Vagina (tissue), 2 donors: ENCODE measurements at regions not wholly inside any gene's neighbourhood (a gene's known extent, or its start where the extent isn't known, plus 50 kb on each side); places are given as distances from the start of the nearest gene placed in this dataset.

Experiments used
- DNase-seq, 2 donors: peaks; one replicate each; pipeline ENCODE4 v3.0.0-alpha.2; 2017; ENCODE audit errors: extremely low spot score in 2 of 2
- H3K27ac ChIP-seq: fragments of 200-600 bp; sonication (generic); one replicate; pipeline ENCODE4 v1.5.1; 2019
- H3K27me3 ChIP-seq: fragments of 200-600 bp; sonication (generic); one replicate; pipeline ENCODE4 v1.5.1; 2019
- H3K36me3 ChIP-seq, 2 donors: fragments of 200-600 bp; sonication (generic); one replicate each; pipeline ENCODE4 v1.5.1; 2017 to 2019
- H3K4me1 ChIP-seq: fragments of 200-600 bp; sonication (generic); one replicate; pipeline ENCODE4 v1.5.1; 2019
- H3K4me3 ChIP-seq, 2 donors: fragments of 200-600 bp; sonication (generic); 1 replicate in 1 of 2; 2 replicates in 1 of 2; pipeline ENCODE4 v1.5.1; 2016 to 2019
- H3K9me3 ChIP-seq: fragments of 200-600 bp; sonication (generic); one replicate; pipeline ENCODE4 v1.5.1; 2019
- POLR2A ChIP-seq, 2 donors: fragments of 450-650 bp; IDR thresholded peaks; one replicate each; pipeline ENCODE4 v1.6.1; 2017; ENCODE audit warnings: antibody characterized with exemption in 2 of 2, mild to moderate bottlenecking in 2 of 2, moderate library complexity in 2 of 2
- POLR2AphosphoS5 ChIP-seq, 2 donors: sonication (generic); formaldehyde crosslinking; IDR thresholded peaks; one replicate each; pipeline ENCODE4 v1.9.0; 2017; ENCODE audit warnings: antibody characterized with exemption in 2 of 2, mild to moderate bottlenecking in 2 of 2, low read depth in 1 of 2; ENCODE audit not compliant: insufficient read depth in 1 of 2
- intact Hi-C: fragments of 100-400 bp; cut with DNase I; formaldehyde crosslinking; loops from one replicate; pipeline ENCODE4 v1.15.1; 2023
- TF ChIP-seq, protein P1 (sequence below), 3 experiments: fragments of 450-650 bp in 2 of 3; fragments of 200-600 bp in 1 of 3; sonication (generic) in 1 of 3; IDR thresholded peaks; one replicate each; pipeline ENCODE4 v1.5.1; 2017 to 2019; ENCODE audit warnings: antibody characterized with exemption in 3 of 3, mild to moderate bottlenecking in 2 of 3, moderate library complexity in 2 of 3

- H3K4me1 ChIP-seq = no peaks in the 10 kb centered on the region
- H3K27ac ChIP-seq = no peak overlapping the region
- no peak overlapping the region for H3K4me3 ChIP-seq
- no peaks in the 10 kb centered on the region for H3K36me3 ChIP-seq
- no peaks in the 10 kb centered on the region for H3K27me3 ChIP-seq
- no peak for DNase-seq
- intact Hi-C loops = no loop called here
- TF ChIP-seq, protein P1, sequence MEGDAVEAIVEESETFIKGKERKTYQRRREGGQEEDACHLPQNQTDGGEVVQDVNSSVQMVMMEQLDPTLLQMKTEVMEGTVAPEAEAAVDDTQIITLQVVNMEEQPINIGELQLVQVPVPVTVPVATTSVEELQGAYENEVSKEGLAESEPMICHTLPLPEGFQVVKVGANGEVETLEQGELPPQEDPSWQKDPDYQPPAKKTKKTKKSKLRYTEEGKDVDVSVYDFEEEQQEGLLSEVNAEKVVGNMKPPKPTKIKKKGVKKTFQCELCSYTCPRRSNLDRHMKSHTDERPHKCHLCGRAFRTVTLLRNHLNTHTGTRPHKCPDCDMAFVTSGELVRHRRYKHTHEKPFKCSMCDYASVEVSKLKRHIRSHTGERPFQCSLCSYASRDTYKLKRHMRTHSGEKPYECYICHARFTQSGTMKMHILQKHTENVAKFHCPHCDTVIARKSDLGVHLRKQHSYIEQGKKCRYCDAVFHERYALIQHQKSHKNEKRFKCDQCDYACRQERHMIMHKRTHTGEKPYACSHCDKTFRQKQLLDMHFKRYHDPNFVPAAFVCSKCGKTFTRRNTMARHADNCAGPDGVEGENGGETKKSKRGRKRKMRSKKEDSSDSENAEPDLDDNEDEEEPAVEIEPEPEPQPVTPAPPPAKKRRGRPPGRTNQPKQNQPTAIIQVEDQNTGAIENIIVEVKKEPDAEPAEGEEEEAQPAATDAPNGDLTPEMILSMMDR (IDR thresholded peaks at IDR 0.05) = no peak
- no peak for TF ChIP-seq POLR2A (IDR thresholded peaks at IDR 0.05)
- no peak for TF ChIP-seq POLR2AphosphoS5 (IDR thresholded peaks at IDR 0.05; ENCODE audit: insufficient read depth in 1 of 2, low read depth in 1 of 2)
- no peaks in the 10 kb centered on the region for H3K9me3 ChIP-seq
Measured at GRCh38 chr13:21757763-21758162, 86.9 kb downstream of the FGF9 start.

GRCh38 chr13:21758441-21758840 is 87.6 kb downstream of the FGF9 start:
- H3K27me3 ChIP-seq = no peaks in the 10 kb centered on the region
- no peak for DNase-seq
- H3K27ac ChIP-seq = no peak overlapping the region
- no peaks in the 10 kb centered on the region for H3K4me1 ChIP-seq
- H3K36me3 ChIP-seq = no peaks in the 10 kb centered on the region
- TF ChIP-seq, protein P1 (IDR thresholded peaks at IDR 0.05) = no peak
- H3K9me3 ChIP-seq = no peaks in the 10 kb centered on the region
- intact Hi-C loops = no loop called here
- H3K4me3 ChIP-seq = no peak overlapping the region

DNA sequence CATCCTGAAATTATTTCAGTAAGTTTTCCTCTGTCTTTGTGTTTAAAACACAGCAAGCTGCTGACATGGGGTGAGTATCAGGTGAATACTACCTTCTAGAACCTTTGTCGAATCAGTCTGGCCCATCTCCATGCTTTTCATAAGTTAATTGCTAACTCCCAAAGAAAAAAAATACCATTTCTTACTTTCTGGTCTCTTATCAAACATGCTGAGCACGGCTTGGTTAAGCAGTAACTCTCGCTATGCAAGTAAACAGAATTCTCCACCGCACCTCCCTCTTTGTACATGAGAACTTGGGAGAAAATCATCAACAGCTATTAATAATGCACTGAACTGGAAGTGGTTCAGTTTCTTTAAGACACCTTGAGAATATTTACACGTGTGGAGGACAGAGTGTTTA is 88.6 kb downstream of the FGF9 start:
- Histone ChIP-seq H3K4me1 (no peaks in the 10 kb centered on the region), H3K27me3 (no peaks in the 10 kb centered on the region), H3K9me3 (no peaks in the 10 kb centered on the region), H3K27ac (no peak overlapping the region), H3K36me3 (no peaks in the 10 kb centered on the region), H3K4me3 (no peak overlapping the region)
- no peak for DNase-seq
- TF ChIP-seq, protein P1 (IDR thresholded peaks at IDR 0.05) = no peak
- TF ChIP-seq POLR2AphosphoS5 (IDR thresholded peaks at IDR 0.05; ENCODE audit: insufficient read depth in 1 of 2, low read depth in 1 of 2) = no peak
- TF ChIP-seq POLR2A (IDR thresholded peaks at IDR 0.05) = no peak
- intact Hi-C loops = no loop called here

DNA sequence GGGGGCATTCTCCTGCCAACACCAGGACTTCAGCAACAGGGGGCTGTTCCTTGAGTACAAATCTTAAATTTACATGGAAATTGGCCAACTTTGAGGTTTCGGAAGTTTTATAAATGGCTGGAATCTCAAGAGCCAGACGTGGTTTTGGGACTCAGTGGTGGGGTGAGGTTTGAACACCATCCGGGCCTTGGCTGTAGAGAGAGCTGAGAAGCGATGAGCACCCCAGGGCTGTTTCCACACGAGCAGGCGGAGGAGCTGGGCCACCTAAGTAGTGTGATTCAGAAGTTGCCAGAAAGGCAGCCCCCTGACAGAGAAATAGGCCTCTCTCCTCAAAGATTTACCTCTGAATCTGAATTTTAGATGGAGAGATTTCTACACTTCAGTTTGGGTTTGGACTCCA is 89.0 kb downstream of the FGF9 start:
- Histone ChIP-seq H3K9me3 (no peaks in the 10 kb centered on the region), H3K27me3 (no peaks in the 10 kb centered on the region), H3K4me1 (no peaks in the 10 kb centered on the region), H3K4me3 (no peak overlapping the region), H3K27ac (no peak overlapping the region), H3K36me3 (no peaks in the 10 kb centered on the region)
- TF ChIP-seq POLR2A (IDR thresholded peaks at IDR 0.05) = no peak
- TF ChIP-seq, protein P1 (IDR thresholded peaks at IDR 0.05) = no peak
- TF ChIP-seq POLR2AphosphoS5 (IDR thresholded peaks at IDR 0.05; ENCODE audit: insufficient read depth in 1 of 2, low read depth in 1 of 2) = no peak
- intact Hi-C loops = no loop called here
- DNase-seq = no peak

DNA sequence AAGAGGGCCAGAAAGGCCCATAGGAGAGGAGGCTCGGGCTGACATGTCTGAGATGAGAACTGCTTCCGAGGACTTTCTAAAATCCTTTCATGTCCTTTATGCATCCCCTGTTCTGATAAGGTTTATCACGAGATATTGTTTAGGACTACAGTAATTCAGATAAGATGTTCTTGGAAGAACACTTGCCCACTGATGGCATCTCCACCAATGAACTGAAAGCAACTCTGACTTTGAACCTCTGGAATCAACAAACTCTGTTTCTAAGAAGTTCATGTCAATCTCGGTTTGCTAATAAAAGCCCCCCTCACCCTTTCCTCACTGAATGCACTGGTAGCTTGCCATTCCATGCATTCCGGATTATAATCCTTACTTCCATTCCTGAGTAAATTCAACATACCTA is 90.9 kb downstream of the FGF9 start:
- Histone ChIP-seq H3K9me3 (no peaks in the 10 kb centered on the region), H3K27me3 (peaks cover under 1% of the 10 kb centered on the region), H3K4me1 (no peaks in the 10 kb centered on the region), H3K36me3 (no peaks in the 10 kb centered on the region), H3K27ac (no peak overlapping the region), H3K4me3 (no peak overlapping the region)
- intact Hi-C loops = no loop called here
- no peak for TF ChIP-seq POLR2AphosphoS5 (IDR thresholded peaks at IDR 0.05; ENCODE audit: insufficient read depth in 1 of 2, low read depth in 1 of 2)
- TF ChIP-seq, protein P1 (IDR thresholded peaks at IDR 0.05) = no peak
- no peak for TF ChIP-seq POLR2A (IDR thresholded peaks at IDR 0.05)
- no peak for DNase-seq
